CD4-positive, alpha-beta T cell treated with Interleukin-1 beta for 1 hour (primary cell): ENCODE measurements at regions not wholly inside any gene's neighbourhood (a gene's known extent, or its start where the extent isn't known, plus 50 kb on each side); places are given as distances from the start of the nearest gene placed in this dataset.
"Not testable (repeated sequence)": the region's sequence is repeated elsewhere in the genome, so short reads cannot be mapped to it uniquely, and the experiment has no call there.

Source experiments
- DNase-seq, 2 donors: peaks; one replicate each; pipeline ENCODE4 v3.0.0-alpha.2; 2020 to 2022

- DNase-seq = no peak
Observed at GRCh38 chr9:89845321-89845720, 240.5 kb downstream of the GADD45G start.

GRCh38 chr9:89845862-89846261 is 241.1 kb downstream of the GADD45G start:
- no peak for DNase-seq

GRCh38 chr9:89848060-89849040 is 243.5 kb downstream of the GADD45G start:
- no peak for DNase-seq

GRCh38 chr9:89849096-89849495 is 244.3 kb downstream of the GADD45G start:
- DNase-seq = no peak

- no peak for DNase-seq
Observed at GRCh38 chr9:89850153-89850552, 245.3 kb downstream of the GADD45G start.

- no peak for DNase-seq
Observed at GRCh38 chr9:89850631-89851325, 246.0 kb downstream of the GADD45G start.

GRCh38 chr9:89853161-89853560 is 248.3 kb downstream of the GADD45G start:
- DNase-seq = no peak

- DNase-seq = no peak
Observed at GRCh38 chr9:89853931-89854330, 249.1 kb downstream of the GADD45G start.

- DNase-seq = no peak
Observed at GRCh38 chr9:89854715-89855475, 250.1 kb downstream of the GADD45G start.

GRCh38 chr9:89856296-89856695 is 251.5 kb downstream of the GADD45G start:
- not testable (repeated sequence) for DNase-seq

- not testable (repeated sequence) for DNase-seq
Observed at GRCh38 chr9:89856950-89857349, 252.1 kb downstream of the GADD45G start.

- not testable (repeated sequence) for DNase-seq
Observed at GRCh38 chr9:89859842-89860241, 255.0 kb downstream of the GADD45G start.

- DNase-seq = not testable (repeated sequence)
Observed at GRCh38 chr9:89861371-89861770, 256.6 kb downstream of the GADD45G start.

GRCh38 chr9:89862316-89862715 is 257.5 kb downstream of the GADD45G start:
- DNase-seq = no peak

GRCh38 chr9:89863141-89863540 is 258.3 kb downstream of the GADD45G start:
- no peak for DNase-seq

- DNase-seq = no peak
Observed at GRCh38 chr9:89863837-89864236, 259.0 kb downstream of the GADD45G start.

- DNase-seq = no peak
Observed at GRCh38 chr9:89864257-89864656, 259.4 kb downstream of the GADD45G start.

GRCh38 chr9:89864731-89865130 is 259.9 kb downstream of the GADD45G start:
- DNase-seq = no peak

- no peak for DNase-seq
Observed at GRCh38 chr9:89865357-89865756, 260.5 kb downstream of the GADD45G start.

- DNase-seq = no peak
Observed at GRCh38 chr9:89865981-89866380, 261.2 kb downstream of the GADD45G start.

- DNase-seq = no peak
Observed at GRCh38 chr9:89866701-89867100, 261.9 kb downstream of the GADD45G start.

- no peak for DNase-seq
Observed at GRCh38 chr9:89868100-89868499, 263.3 kb downstream of the GADD45G start.
